ENCODE measurements at regions not wholly inside any gene's neighbourhood (a gene's known extent, or its start where the extent isn't known, plus 50 kb on each side); places are given as distances from the start of the nearest gene placed in this dataset.

GRCh38 chr20:6641012-6641411 is 126.5 kb upstream of the BMP2 start:
- no peak overlapping the region for H3K27ac ChIP-seq (ENCODE audit: insufficient read length, low read depth, low read length)
- Mint-ChIP-seq H3K36me3 (ENCODE audit: insufficient read depth in 1 of 3, low read depth in 3 of 3) (peaks cover 0 to 9% (median 4%) of the 10 kb centered on the region in 3 experiments; a peak in 5 of 7 replicates), H3K4me1 (peaks cover 11 to 15% of the 10 kb centered on the region in 2 experiments), H3K27ac (no peak overlapping the region), H3K27me3 (ENCODE audit: low read depth) (no peaks in the 10 kb centered on the region), H3K4me3 (no peak overlapping the region), H3K9me3 (peaks cover 0 to 9% of the 10 kb centered on the region in 2 experiments; a peak in 3 of 5 replicates)
- H4K20me1 ChIP-seq (ENCODE audit: control insufficient read depth, insufficient read depth, insufficient read length) = no peaks in the 10 kb centered on the region
- H3K79me2 ChIP-seq (ENCODE audit: insufficient read depth, low read length) = no peaks in the 10 kb centered on the region
- H3K4me2 ChIP-seq (ENCODE audit: insufficient read depth, insufficient read length, low read length) = no peak overlapping the region
- H3K27me3 ChIP-seq (ENCODE audit: insufficient read depth, low read length) = no peaks in the 10 kb centered on the region
- H2BK120ac ChIP-seq (ENCODE audit: low read depth, low read length, poor library complexity, severe bottlenecking) = no peak overlapping the region
- H2BK20ac ChIP-seq (ENCODE audit: low read depth, low read length, poor library complexity, severe bottlenecking) = no peak overlapping the region
- H3K4me1 ChIP-seq (ENCODE audit: insufficient read depth, low read length) = peaks cover 3% of the 10 kb centered on the region
- no peak overlapping the region for H4K5ac ChIP-seq (ENCODE audit: insufficient read length, low read depth, low read length)
- H2BK15ac ChIP-seq (ENCODE audit: low read depth, low read length) = no peak overlapping the region
- no peak overlapping the region for H2AK5ac ChIP-seq (ENCODE audit: insufficient read length, low read length)
- no CpG with 5 or more reads among the region's 5 CpGs for WGBS (ENCODE audit: extremely low coverage, insufficient read length, low lambda C conversion rate)
- H2BK12ac ChIP-seq (ENCODE audit: insufficient read length, low read depth, low read length) = no peak overlapping the region
- no peak overlapping the region for H2BK5ac ChIP-seq (ENCODE audit: insufficient read length, low read length)
- H3K79me1 ChIP-seq (ENCODE audit: insufficient read depth, low read depth, low read length, poor library complexity, severe bottlenecking) = no peaks in the 10 kb centered on the region
- no peak overlapping the region for H2AFZ ChIP-seq (ENCODE audit: low read length)
- peak; percentile 18; the same call in 2 of the 3 replicates for TF ChIP-seq CTCF (conservative IDR thresholded peaks at IDR 0.05)
- H3K14ac ChIP-seq (ENCODE audit: insufficient read depth, low read length) = no peak overlapping the region
- H4K91ac ChIP-seq (ENCODE audit: insufficient read length, low read depth, low read length) = no peak overlapping the region
- no peak overlapping the region for H3K18ac ChIP-seq (ENCODE audit: insufficient read length, low read depth, low read length)
- no peak overlapping the region for H3K4ac ChIP-seq (ENCODE audit: low read depth, low read length)
- no peak overlapping the region for H3K56ac ChIP-seq (ENCODE audit: insufficient read length, low read depth, low read length)
- H3K9ac ChIP-seq (ENCODE audit: extremely low read depth, insufficient read length, low read length) = no peak overlapping the region
- H3K23me2 ChIP-seq (ENCODE audit: insufficient read length, low read depth, low read length, poor library complexity, severe bottlenecking) = no peaks in the 10 kb centered on the region
- no peak overlapping the region for H3T11ph ChIP-seq (ENCODE audit: low read length)
- H3K23ac ChIP-seq (ENCODE audit: insufficient read length, low read depth, low read length) = no peak overlapping the region
- no peak overlapping the region for H4K8ac ChIP-seq (replicated peaks; ENCODE audit: insufficient read length, low read depth, low read length)
- no peaks in the 10 kb centered on the region for H3K9me3 ChIP-seq (ENCODE audit: control insufficient read depth, low read depth, low read length)
- DNase-seq = no peak

All from H9 (cell line).